HG03025 (cell line): ENCODE measurements at regions not wholly inside any gene's neighbourhood (a gene's known extent, or its start where the extent isn't known, plus 50 kb on each side); places are given as distances from the start of the nearest gene placed in this dataset.
"Not testable (repeated sequence)": the region's sequence is repeated elsewhere in the genome, so short reads cannot be mapped to it uniquely, and the experiment has no call there.

ENCODE experiments used
- ATAC-seq: cut with Tn5 transposase; IDR thresholded peaks from one replicate; pipeline ENCODE4 v1.9.1; 2021; ENCODE audit warnings: mild to moderate bottlenecking, moderate library complexity; ENCODE audit not compliant: unreplicated experiment, low FRiP score

- ATAC-seq = no peak
Observed at GRCh38 chr14:21840765-21841164, 167.1 kb upstream of the OR4E1 start.

- no peak for ATAC-seq
Observed at GRCh38 chr14:21833836-21834235, 160.2 kb upstream of the OR4E1 start.

- ATAC-seq = no peak
Observed at GRCh38 chr14:21825845-21826244, 152.2 kb upstream of the OR4E1 start.

GRCh38 chr14:21825149-21825743 lies 151.6 kb upstream of the OR4E1 start:
- no peak for ATAC-seq

- no peak for ATAC-seq
Observed at GRCh38 chr14:21822109-21822508, 148.5 kb upstream of the OR4E1 start.

- ATAC-seq = no peak
Observed at GRCh38 chr14:21820631-21821030, 147.0 kb upstream of the OR4E1 start.

- not testable (repeated sequence) for ATAC-seq
Observed at GRCh38 chr14:21819891-21820290, 146.3 kb upstream of the OR4E1 start.

GRCh38 chr14:21817010-21817409 lies 143.4 kb upstream of the OR4E1 start:
- not testable (repeated sequence) for ATAC-seq

GRCh38 chr14:21807975-21808374 lies 134.4 kb upstream of the OR4E1 start:
- no peak for ATAC-seq

- no peak for ATAC-seq
Observed at GRCh38 chr14:21804981-21805380, 131.4 kb upstream of the OR4E1 start.

GRCh38 chr14:21802441-21802840 lies 128.8 kb upstream of the OR4E1 start:
- no peak for ATAC-seq

- no peak for ATAC-seq
Observed at GRCh38 chr14:21796916-21797315, 123.3 kb upstream of the OR4E1 start.

- ATAC-seq = no peak
Observed at GRCh38 chr14:21795456-21795855, 121.8 kb upstream of the OR4E1 start.

- ATAC-seq = no peak
Observed at GRCh38 chr14:21791749-21792148, 118.1 kb upstream of the OR4E1 start.

- not testable (repeated sequence) for ATAC-seq
Observed at GRCh38 chr14:21788687-21789086, 115.1 kb upstream of the OR4E1 start.

GRCh38 chr14:21787242-21787641 lies 113.6 kb upstream of the OR4E1 start:
- ATAC-seq = not testable (repeated sequence)

GRCh38 chr14:21781543-21781942 lies 107.9 kb upstream of the OR4E1 start:
- ATAC-seq = no peak

GRCh38 chr14:21780429-21781084 lies 106.9 kb upstream of the OR4E1 start:
- ATAC-seq = no peak

GRCh38 chr14:21771671-21772070 lies 98.1 kb upstream of the OR4E1 start:
- no peak for ATAC-seq

- ATAC-seq = no peak
Observed at GRCh38 chr14:21768875-21769257, 95.2 kb upstream of the OR4E1 start.

GRCh38 chr14:21768116-21768874 lies 94.7 kb upstream of the OR4E1 start:
- no peak for ATAC-seq

GRCh38 chr14:21760360-21760759 lies 86.7 kb upstream of the OR4E1 start:
- ATAC-seq = not testable (repeated sequence)
